MCF 10A (cell line): ENCODE measurements at regions not wholly inside any gene's neighbourhood (a gene's known extent, or its start where the extent isn't known, plus 50 kb on each side); places are given as distances from the start of the nearest gene placed in this dataset.

ENCODE experiments used
- BruUV-seq: library from RNA; stranded (reverse); fragments of 400-500 nt; replicated peaks from 2 replicates; lab custom pipeline; 2021; lab: Mats Ljungman, UMichigan
- CTCF ChIA-PET: fragments of 300-600 bp; sonication (Branson Sonifier 250); formaldehyde crosslinking; extraction: SDS; loops from one replicate; lab custom pipeline; 2021; ENCODE audit warnings: antibody characterized with exemption, inconsistent platforms; lab: Yijun Ruan, JAX
- POLR2A ChIA-PET: fragments of 300-600, 350-650 bp; sonication (Branson Sonifier 250); formaldehyde crosslinking; extraction: SDS; loops from one replicate; lab custom pipeline; 2020; ENCODE audit warnings: antibody characterized with exemption, inconsistent platforms; lab: Yijun Ruan, JAX
- DNase-seq: peaks from one replicate; pipeline ENCODE4 v3.0.0-alpha.2; 2018; ENCODE audit not compliant: unreplicated experiment
- H3K27ac Mint-ChIP-seq: one replicate; pipeline ENCODE4 v1.8.0; 2022; ENCODE audit warnings: mild to moderate bottlenecking, low read depth, mixed read lengths; ENCODE audit not compliant: unreplicated experiment
- H3K27me3 Mint-ChIP-seq: one replicate; pipeline ENCODE4 v1.8.0; 2022; ENCODE audit warnings: mixed read lengths; ENCODE audit not compliant: insufficient read depth, unreplicated experiment
- H3K36me3 Mint-ChIP-seq: one replicate; pipeline ENCODE4 v1.8.0; 2022; ENCODE audit warnings: mild to moderate bottlenecking, moderate library complexity, mixed read lengths; ENCODE audit not compliant: insufficient read depth, unreplicated experiment
- H3K4me1 Mint-ChIP-seq: one replicate; pipeline ENCODE4 v1.8.0; 2022; ENCODE audit warnings: mixed read lengths; ENCODE audit not compliant: insufficient read depth, unreplicated experiment
- H3K4me3 Mint-ChIP-seq: one replicate; pipeline ENCODE4 v1.8.0; 2022; ENCODE audit warnings: mild to moderate bottlenecking, moderate library complexity, mixed read lengths; ENCODE audit not compliant: unreplicated experiment
- H3K9me3 Mint-ChIP-seq: one replicate; pipeline ENCODE4 v1.8.0; 2022; ENCODE audit warnings: mixed read lengths; ENCODE audit not compliant: unreplicated experiment
- intact Hi-C: fragments of 100-400 bp; cut with micrococcal nuclease; formaldehyde crosslinking; loops from 2 replicates; pipeline ENCODE4 v1.14.1; 2022
- TF ChIP-seq, protein P1 (sequence below): fragments of 200-600 bp; IDR thresholded peaks from one replicate; pipeline ENCODE4 v1.8.0; 2022; ENCODE audit warnings: antibody characterized with exemption, mild to moderate bottlenecking; ENCODE audit not compliant: unreplicated experiment

GRCh38 chr2:166764702-166765101 lies 123.6 kb upstream of the XIRP2 start:
- TF ChIP-seq, protein P1, sequence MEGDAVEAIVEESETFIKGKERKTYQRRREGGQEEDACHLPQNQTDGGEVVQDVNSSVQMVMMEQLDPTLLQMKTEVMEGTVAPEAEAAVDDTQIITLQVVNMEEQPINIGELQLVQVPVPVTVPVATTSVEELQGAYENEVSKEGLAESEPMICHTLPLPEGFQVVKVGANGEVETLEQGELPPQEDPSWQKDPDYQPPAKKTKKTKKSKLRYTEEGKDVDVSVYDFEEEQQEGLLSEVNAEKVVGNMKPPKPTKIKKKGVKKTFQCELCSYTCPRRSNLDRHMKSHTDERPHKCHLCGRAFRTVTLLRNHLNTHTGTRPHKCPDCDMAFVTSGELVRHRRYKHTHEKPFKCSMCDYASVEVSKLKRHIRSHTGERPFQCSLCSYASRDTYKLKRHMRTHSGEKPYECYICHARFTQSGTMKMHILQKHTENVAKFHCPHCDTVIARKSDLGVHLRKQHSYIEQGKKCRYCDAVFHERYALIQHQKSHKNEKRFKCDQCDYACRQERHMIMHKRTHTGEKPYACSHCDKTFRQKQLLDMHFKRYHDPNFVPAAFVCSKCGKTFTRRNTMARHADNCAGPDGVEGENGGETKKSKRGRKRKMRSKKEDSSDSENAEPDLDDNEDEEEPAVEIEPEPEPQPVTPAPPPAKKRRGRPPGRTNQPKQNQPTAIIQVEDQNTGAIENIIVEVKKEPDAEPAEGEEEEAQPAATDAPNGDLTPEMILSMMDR = no peak

GRCh38 chr2:166764216-166764615 lies 124.1 kb upstream of the XIRP2 start:
- no peak for DNase-seq
- no peak overlapping the region for H3K27ac Mint-ChIP-seq
- BruUV-seq = no TSS peak
- no peaks in the 10 kb centered on the region for H3K36me3 Mint-ChIP-seq
- no peaks in the 10 kb centered on the region for H3K9me3 Mint-ChIP-seq
- no peaks in the 10 kb centered on the region for H3K27me3 Mint-ChIP-seq
- ChIA-PET POLR2A (no interaction called here), CTCF (interaction anchor here (0.6 kb wide), 1 partner anchor 737 kb away, joined by 3 read pairs; no protein-coding TSS in a partner anchor)
- TF ChIP-seq, protein P1 = no peak
- intact Hi-C loops = no loop called here
- H3K4me1 Mint-ChIP-seq = no peaks in the 10 kb centered on the region
- H3K4me3 Mint-ChIP-seq = no peak overlapping the region

More at GRCh38 chr2:166764702-166765101, 123.6 kb upstream of the XIRP2 start:
- CTCF ChIA-PET = interaction anchor here (0.6 kb wide), 1 partner anchor 738 kb away, joined by 3 read pairs; no protein-coding TSS in a partner anchor
- no TSS peak for BruUV-seq
- H3K4me3 Mint-ChIP-seq = no peak overlapping the region
- no peak overlapping the region for H3K27ac Mint-ChIP-seq
- no peaks in the 10 kb centered on the region for H3K36me3 Mint-ChIP-seq
- POLR2A ChIA-PET = no interaction called here
- DNase-seq = no peak
- H3K4me1 Mint-ChIP-seq = no peaks in the 10 kb centered on the region
- no peaks in the 10 kb centered on the region for H3K27me3 Mint-ChIP-seq
- H3K9me3 Mint-ChIP-seq = no peaks in the 10 kb centered on the region
- intact Hi-C loops = no loop called here

GRCh38 chr2:166762746-166763145 lies 125.5 kb upstream of the XIRP2 start:
- no peak for DNase-seq
- Mint-ChIP-seq H3K4me1 (no peaks in the 10 kb centered on the region), H3K36me3 (no peaks in the 10 kb centered on the region), H3K9me3 (no peaks in the 10 kb centered on the region), H3K27ac (no peak overlapping the region), H3K4me3 (no peak overlapping the region), H3K27me3 (no peaks in the 10 kb centered on the region)
- BruUV-seq = no TSS peak
- POLR2A ChIA-PET = no interaction called here
- TF ChIP-seq, protein P1 = no peak
- CTCF ChIA-PET = no interaction called here
- intact Hi-C loops = no loop called here

- no peaks in the 10 kb centered on the region for H3K36me3 Mint-ChIP-seq
- BruUV-seq = no TSS peak
- no peak overlapping the region for H3K27ac Mint-ChIP-seq
- no peaks in the 10 kb centered on the region for H3K9me3 Mint-ChIP-seq
- no peaks in the 10 kb centered on the region for H3K27me3 Mint-ChIP-seq
- DNase-seq = no peak
- intact Hi-C loops = no loop called here
- no peak overlapping the region for H3K4me3 Mint-ChIP-seq
- CTCF ChIA-PET = no interaction called here
- no peaks in the 10 kb centered on the region for H3K4me1 Mint-ChIP-seq
- POLR2A ChIA-PET = interaction anchor here (1.3 kb wide), 1 partner anchor 15 kb away, joined by 3 read pairs; no protein-coding TSS in a partner anchor
- TF ChIP-seq, protein P1 = no peak
Observed at GRCh38 chr2:166758956-166759355, 129.3 kb upstream of the XIRP2 start.
